ENCODE measurements at regions not wholly inside any gene's neighbourhood (a gene's known extent, or its start where the extent isn't known, plus 50 kb on each side); places are given as distances from the start of the nearest gene placed in this dataset.

DNA sequence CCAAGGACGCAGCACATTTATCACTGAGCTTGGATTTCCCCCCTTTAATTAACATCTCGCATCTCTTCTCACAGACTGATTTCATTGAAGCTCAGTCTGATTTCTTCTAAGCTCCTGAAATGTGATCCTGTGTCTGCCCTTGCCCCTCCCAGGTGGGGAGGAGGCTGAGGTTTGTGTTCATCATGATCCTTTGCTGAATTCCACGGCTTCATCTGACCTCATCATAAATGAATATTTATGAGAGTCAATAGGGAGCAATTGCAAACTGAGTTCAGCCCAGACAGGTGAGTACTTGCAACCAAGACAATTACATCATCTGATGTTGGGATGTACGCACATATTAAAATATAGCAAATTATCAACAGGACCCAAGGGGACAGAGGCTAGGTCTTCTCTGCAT lies 72.4 kb downstream of the MAP1LC3B2 start:
- no peak for DNase-seq (ENCODE audit: low spot score)
- H3K9me3 ChIP-seq, result no peaks in the 10 kb centered on the region
- H3K4me3 ChIP-seq, result no peak overlapping the region
- peaks cover 3% of the 10 kb centered on the region for H3K4me1 ChIP-seq (replicated peaks)
- WGBS, result 70% methylated on average over 4 of the region's 4 CpGs
- H3K27ac ChIP-seq, result no peak overlapping the region
- intact Hi-C loops (cut with DNase I), result no loop called here
- no peaks in the 10 kb centered on the region for H3K27me3 ChIP-seq (replicated peaks; ENCODE audit: insufficient read depth)
- TF ChIP-seq POLR2A (IDR thresholded peaks at IDR 0.05), result no peak
- no peak for TF ChIP-seq POLR2AphosphoS5 (IDR thresholded peaks at IDR 0.05)
- TF ChIP-seq, protein P1, sequence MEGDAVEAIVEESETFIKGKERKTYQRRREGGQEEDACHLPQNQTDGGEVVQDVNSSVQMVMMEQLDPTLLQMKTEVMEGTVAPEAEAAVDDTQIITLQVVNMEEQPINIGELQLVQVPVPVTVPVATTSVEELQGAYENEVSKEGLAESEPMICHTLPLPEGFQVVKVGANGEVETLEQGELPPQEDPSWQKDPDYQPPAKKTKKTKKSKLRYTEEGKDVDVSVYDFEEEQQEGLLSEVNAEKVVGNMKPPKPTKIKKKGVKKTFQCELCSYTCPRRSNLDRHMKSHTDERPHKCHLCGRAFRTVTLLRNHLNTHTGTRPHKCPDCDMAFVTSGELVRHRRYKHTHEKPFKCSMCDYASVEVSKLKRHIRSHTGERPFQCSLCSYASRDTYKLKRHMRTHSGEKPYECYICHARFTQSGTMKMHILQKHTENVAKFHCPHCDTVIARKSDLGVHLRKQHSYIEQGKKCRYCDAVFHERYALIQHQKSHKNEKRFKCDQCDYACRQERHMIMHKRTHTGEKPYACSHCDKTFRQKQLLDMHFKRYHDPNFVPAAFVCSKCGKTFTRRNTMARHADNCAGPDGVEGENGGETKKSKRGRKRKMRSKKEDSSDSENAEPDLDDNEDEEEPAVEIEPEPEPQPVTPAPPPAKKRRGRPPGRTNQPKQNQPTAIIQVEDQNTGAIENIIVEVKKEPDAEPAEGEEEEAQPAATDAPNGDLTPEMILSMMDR (IDR thresholded peaks at IDR 0.05), result no peak
- no peaks in the 10 kb centered on the region for H3K36me3 ChIP-seq

DNA sequence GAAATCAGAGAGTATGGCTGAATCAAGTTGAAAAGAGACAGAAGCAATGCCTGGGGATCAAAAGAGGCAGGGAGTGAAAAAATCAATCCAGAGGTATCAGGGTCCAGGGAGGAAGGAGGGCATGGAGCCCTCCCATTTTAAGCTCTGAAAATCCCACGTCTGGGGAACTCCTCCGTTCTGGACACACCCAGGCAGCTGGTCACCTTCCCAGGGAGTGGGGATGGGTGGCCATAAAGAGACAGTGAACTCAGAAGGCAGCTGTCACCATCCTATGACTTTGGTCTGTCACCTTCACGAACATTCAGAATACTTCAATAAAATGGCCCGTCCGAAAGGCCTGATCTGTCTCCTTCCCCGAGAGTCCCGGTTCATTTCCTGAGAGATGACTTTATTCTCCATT lies 71.6 kb downstream of the MAP1LC3B2 start:
- H3K27ac ChIP-seq, result no peak overlapping the region
- no peak for DNase-seq (ENCODE audit: low spot score)
- TF ChIP-seq, protein P1 (IDR thresholded peaks at IDR 0.05), result no peak
- TF ChIP-seq POLR2A (IDR thresholded peaks at IDR 0.05), result no peak
- WGBS, result 75% methylated on average over 7 of the region's 7 CpGs
- H3K27me3 ChIP-seq (replicated peaks; ENCODE audit: insufficient read depth), result no peaks in the 10 kb centered on the region
- intact Hi-C loops (cut with DNase I), result no loop called here
- no peaks in the 10 kb centered on the region for H3K36me3 ChIP-seq
- peaks cover 3% of the 10 kb centered on the region for H3K4me1 ChIP-seq (replicated peaks)
- no peak overlapping the region for H3K4me3 ChIP-seq
- H3K9me3 ChIP-seq, result no peaks in the 10 kb centered on the region

DNA sequence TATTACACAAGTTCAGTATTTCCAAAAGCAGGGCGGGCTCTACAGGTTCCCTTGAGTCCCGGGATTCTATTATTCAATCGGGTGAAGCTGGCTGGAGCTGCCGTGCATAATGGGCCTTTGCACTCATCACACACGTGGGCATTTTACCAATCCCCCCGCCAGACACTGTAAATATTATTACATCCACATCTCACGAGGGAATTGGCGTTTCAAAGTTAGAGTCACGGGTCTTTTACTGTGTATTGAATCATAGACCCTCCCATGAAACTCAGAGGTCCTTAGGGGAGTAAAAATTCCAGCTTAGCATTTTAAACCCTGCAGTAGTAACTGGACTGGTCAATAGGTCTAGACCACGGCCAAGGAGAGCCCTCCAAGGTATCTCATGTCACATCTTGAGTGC lies 70.3 kb downstream of the MAP1LC3B2 start:
- WGBS, result 63% methylated on average over 10 of the region's 10 CpGs
- no peak overlapping the region for H3K4me3 ChIP-seq
- no peak overlapping the region for H3K27ac ChIP-seq
- DNase-seq (ENCODE audit: low spot score), result no peak
- no peaks in the 10 kb centered on the region for H3K9me3 ChIP-seq
- H3K4me1 ChIP-seq (replicated peaks), result no peaks in the 10 kb centered on the region
- intact Hi-C loops (cut with DNase I), result no loop called here
- TF ChIP-seq, protein P1 (IDR thresholded peaks at IDR 0.05), result no peak
- no peak for TF ChIP-seq POLR2A (IDR thresholded peaks at IDR 0.05)
- TF ChIP-seq POLR2AphosphoS5 (IDR thresholded peaks at IDR 0.05), result no peak
- no peaks in the 10 kb centered on the region for H3K36me3 ChIP-seq
- H3K27me3 ChIP-seq (replicated peaks; ENCODE audit: insufficient read depth), result no peaks in the 10 kb centered on the region

DNA sequence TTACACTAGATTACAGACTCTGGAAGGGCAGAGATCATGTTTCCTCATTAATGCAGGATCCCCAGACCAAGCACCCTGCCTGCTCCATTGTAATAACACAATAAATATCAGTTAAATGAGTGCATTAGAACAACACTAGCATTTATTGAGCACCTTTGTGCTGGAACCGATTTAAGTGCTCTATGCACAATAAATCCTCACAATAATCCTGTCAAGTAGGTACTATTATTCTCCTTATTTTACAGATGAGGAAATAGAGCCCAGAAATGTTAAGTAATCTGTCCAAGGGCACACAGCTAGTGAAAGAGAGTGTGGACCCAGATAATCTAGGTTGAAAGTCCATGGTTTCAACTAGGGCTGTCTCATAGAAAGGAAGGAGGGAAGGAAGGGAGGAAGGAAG lies 69.8 kb downstream of the MAP1LC3B2 start:
- no peak overlapping the region for H3K27ac ChIP-seq
- WGBS, result 13% methylated on average over 1 of the region's 1 CpG
- TF ChIP-seq, protein P1 (IDR thresholded peaks at IDR 0.05), result no peak

DNA sequence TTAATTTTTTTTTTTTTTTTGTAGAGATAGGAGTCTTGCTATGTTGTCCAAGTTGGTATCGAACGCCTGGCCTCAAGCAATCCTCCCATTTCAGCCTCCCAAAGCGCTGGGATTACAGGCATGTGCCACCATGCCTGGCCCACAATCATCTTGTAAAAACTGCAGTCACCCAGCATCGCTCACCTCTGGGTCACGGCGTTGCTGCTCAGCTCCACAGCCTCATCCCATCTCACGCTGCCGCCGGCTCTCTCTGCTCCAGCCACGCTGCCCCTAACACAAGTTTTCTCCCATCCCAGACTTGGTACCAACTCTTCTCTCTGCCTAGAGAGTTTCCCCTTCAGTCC lies 69.2 kb downstream of the MAP1LC3B2 start:
- no peak for DNase-seq (ENCODE audit: low spot score)
- no peaks in the 10 kb centered on the region for H3K27me3 ChIP-seq (replicated peaks; ENCODE audit: insufficient read depth)
- WGBS, result 95% methylated on average over 10 of the region's 10 CpGs
- H3K36me3 ChIP-seq, result no peaks in the 10 kb centered on the region
- no peaks in the 10 kb centered on the region for H3K4me1 ChIP-seq (replicated peaks)
- H3K27ac ChIP-seq, result no peak overlapping the region
- H3K9me3 ChIP-seq, result no peaks in the 10 kb centered on the region
- H3K4me3 ChIP-seq, result no peak overlapping the region
- intact Hi-C loops (cut with DNase I), result no loop called here
- TF ChIP-seq POLR2AphosphoS5 (IDR thresholded peaks at IDR 0.05) (no peak), POLR2A (IDR thresholded peaks at IDR 0.05) (no peak)
- TF ChIP-seq, protein P1 (IDR thresholded peaks at IDR 0.05), result no peak

More for the DNA sequence above, 69.8 kb downstream of the MAP1LC3B2 start:
- DNase-seq (ENCODE audit: low spot score), result no peak
- Histone ChIP-seq H3K4me3 (no peak overlapping the region), H3K27me3 (replicated peaks; ENCODE audit: insufficient read depth) (no peaks in the 10 kb centered on the region), H3K9me3 (no peaks in the 10 kb centered on the region), H3K36me3 (no peaks in the 10 kb centered on the region), H3K4me1 (replicated peaks) (no peaks in the 10 kb centered on the region)
- intact Hi-C loops (cut with DNase I), result no loop called here

Measured in prostate gland (tissue), 2 donors.